ENCODE measurements at regions not wholly inside any gene's neighbourhood (a gene's known extent, or its start where the extent isn't known, plus 50 kb on each side); places are given as distances from the start of the nearest gene placed in this dataset.

GRCh38 chrY:7545060-7545459 lies 633.5 kb upstream of the AMELY start:
- TF ChIP-seq CTCF (IDR thresholded peaks at IDR 0.05; ENCODE audit: low read length) (no peak), EZH2 (IDR thresholded peaks at IDR 0.05; ENCODE audit: borderline replicate concordance, low read length) (no peak)
